GM18909 (cell line): ENCODE measurements at regions not wholly inside any gene's neighbourhood (a gene's known extent, or its start where the extent isn't known, plus 50 kb on each side); places are given as distances from the start of the nearest gene placed in this dataset.

Source experiments
- ATAC-seq: cut with Tn5 transposase; IDR thresholded peaks from one replicate; pipeline ENCODE4 v1.9.1; 2021; ENCODE audit warnings: mild to moderate bottlenecking; ENCODE audit not compliant: unreplicated experiment, poor library complexity

- no peak for ATAC-seq
Observed at GRCh38 chr6:170179616-170180324, 111.1 kb downstream of the DLL1 start.

GRCh38 chr6:170178561-170179477 lies 112.1 kb downstream of the DLL1 start:
- no peak for ATAC-seq

GRCh38 chr6:170177772-170178560 lies 112.9 kb downstream of the DLL1 start:
- ATAC-seq = no peak

- ATAC-seq = no peak
Observed at GRCh38 chr6:170176898-170177771, 113.7 kb downstream of the DLL1 start.

- no peak for ATAC-seq
Observed at GRCh38 chr6:170176136-170176897, 114.6 kb downstream of the DLL1 start.

- ATAC-seq = no peak
Observed at GRCh38 chr6:170175644-170176135, 115.2 kb downstream of the DLL1 start.

GRCh38 chr6:170174771-170175643 lies 115.9 kb downstream of the DLL1 start:
- ATAC-seq = no peak

- no peak for ATAC-seq
Observed at GRCh38 chr6:170174124-170174770, 116.6 kb downstream of the DLL1 start.

GRCh38 chr6:170173335-170173881 lies 117.5 kb downstream of the DLL1 start:
- ATAC-seq = no peak

GRCh38 chr6:170172825-170173256 lies 118.0 kb downstream of the DLL1 start:
- no peak for ATAC-seq

- ATAC-seq = no peak
Observed at GRCh38 chr6:170172392-170172791, 118.5 kb downstream of the DLL1 start.

GRCh38 chr6:170167657-170168159 lies 123.2 kb downstream of the DLL1 start:
- no peak for ATAC-seq

- no peak for ATAC-seq
Observed at GRCh38 chr6:170166511-170167122, 124.3 kb downstream of the DLL1 start.

- ATAC-seq = no peak
Observed at GRCh38 chr6:170165471-170166117, 125.3 kb downstream of the DLL1 start.

GRCh38 chr6:170165085-170165470 lies 125.8 kb downstream of the DLL1 start:
- no peak for ATAC-seq

GRCh38 chr6:170164271-170164900 lies 126.5 kb downstream of the DLL1 start:
- ATAC-seq = no peak
